GM23248 (cell line): ENCODE measurements at regions not wholly inside any gene's neighbourhood (a gene's known extent, or its start where the extent isn't known, plus 50 kb on each side); places are given as distances from the start of the nearest gene placed in this dataset.

Experiments
- EZH2 ChIP-seq: fragments of 200-600 bp; sonication (generic); IDR thresholded peaks from 2 replicates; pipeline ENCODE4 v1.6.1; 2018; ENCODE audit warnings: antibody characterized with exemption, mild to moderate bottlenecking; ENCODE audit not compliant: insufficient read depth, poor library complexity, severe bottlenecking
- EZH2phosphoT487 ChIP-seq: fragments of 200-600 bp; sonication (generic); IDR thresholded peaks from 2 replicates; pipeline ENCODE4 v1.6.1; 2018; ENCODE audit warnings: antibody characterized with exemption, moderate library complexity, mild to moderate bottlenecking, low read depth; ENCODE audit not compliant: insufficient read depth

- TF ChIP-seq EZH2 (no peak), EZH2phosphoT487 (no peak)
Observed at GRCh38 chr10:113978802-113979201, 64.9 kb upstream of the ADRB1 start.
